ENCODE measurements at regions not wholly inside any gene's neighbourhood (a gene's known extent, or its start where the extent isn't known, plus 50 kb on each side); places are given as distances from the start of the nearest gene placed in this dataset.
"Not testable (repeated sequence)": the region's sequence is repeated elsewhere in the genome, so short reads cannot be mapped to it uniquely, and the experiment has no call there.

- DNase-seq = no peak
Observed at GRCh38 chr12:46483572-46484395, 111.2 kb upstream of the SLC38A2 start.

GRCh38 chr12:46480724-46481123, 108.2 kb upstream of the SLC38A2 start:
- no peak for DNase-seq

- DNase-seq = no peak
Observed at GRCh38 chr12:46480316-46480715, 107.7 kb upstream of the SLC38A2 start.

GRCh38 chr12:46478123-46478522, 105.5 kb upstream of the SLC38A2 start:
- no peak for DNase-seq

GRCh38 chr12:46477541-46477940, 105.0 kb upstream of the SLC38A2 start:
- no peak for DNase-seq

GRCh38 chr12:46475972-46476645, 103.5 kb upstream of the SLC38A2 start:
- DNase-seq = no peak

GRCh38 chr12:46474385-46474784, 101.8 kb upstream of the SLC38A2 start:
- DNase-seq = not testable (repeated sequence)

GRCh38 chr12:46473634-46474329, 101.2 kb upstream of the SLC38A2 start:
- no peak for DNase-seq

- no peak for DNase-seq
Observed at GRCh38 chr12:46472893-46473633, 100.5 kb upstream of the SLC38A2 start.

- DNase-seq = no peak
Observed at GRCh38 chr12:46472144-46472705, 99.7 kb upstream of the SLC38A2 start.

- no peak for DNase-seq
Observed at GRCh38 chr12:46471404-46471803, 98.8 kb upstream of the SLC38A2 start.

GRCh38 chr12:46470975-46471374, 98.4 kb upstream of the SLC38A2 start:
- DNase-seq = no peak

GRCh38 chr12:46470036-46470627, 97.6 kb upstream of the SLC38A2 start:
- no peak for DNase-seq

- DNase-seq = no peak
Observed at GRCh38 chr12:46468813-46469212, 96.2 kb upstream of the SLC38A2 start.

GRCh38 chr12:46468160-46468559, 95.6 kb upstream of the SLC38A2 start:
- DNase-seq = no peak

- DNase-seq = no peak
Observed at GRCh38 chr12:46465307-46465706, 92.7 kb upstream of the SLC38A2 start.

GRCh38 chr12:46464863-46465262, 92.3 kb upstream of the SLC38A2 start:
- no peak for DNase-seq

- DNase-seq = no peak
Observed at GRCh38 chr12:46462641-46463355, 90.2 kb upstream of the SLC38A2 start.

- no peak for DNase-seq
Observed at GRCh38 chr12:46461907-46462640, 89.5 kb upstream of the SLC38A2 start.

GRCh38 chr12:46461459-46461858, 88.9 kb upstream of the SLC38A2 start:
- no peak for DNase-seq

- no peak for DNase-seq
Observed at GRCh38 chr12:46460682-46461210, 88.2 kb upstream of the SLC38A2 start.

Data from activated T-cell treated with anti-CD3 and anti-CD28 coated beads, Interleukin-2, amount 50 U/mL, for 1 hour (primary cell).